ENCODE measurements at regions not wholly inside any gene's neighbourhood (a gene's known extent, or its start where the extent isn't known, plus 50 kb on each side); places are given as distances from the start of the nearest gene placed in this dataset.

DNA sequence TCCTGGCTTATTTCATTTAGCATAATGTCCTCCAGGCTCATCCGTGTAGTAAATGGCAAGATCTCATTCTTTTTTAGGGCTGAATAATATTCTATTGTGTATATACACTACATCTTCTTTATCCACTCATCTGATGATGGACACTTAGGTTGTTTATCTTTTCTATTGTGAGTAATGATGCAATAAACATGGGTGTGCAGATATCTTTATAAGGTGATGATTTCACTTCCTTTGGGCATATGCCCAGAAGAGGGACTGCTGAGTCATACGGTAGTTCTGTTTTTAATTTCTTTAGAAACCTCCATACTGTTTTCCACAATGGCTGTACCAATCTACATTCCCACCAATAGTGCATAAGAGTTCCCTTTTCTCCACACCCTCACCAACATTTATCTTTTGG is 317.6 kb upstream of the CNKSR2 start:
- H3K4me1 ChIP-seq: no peaks in the 10 kb centered on the region
- TF ChIP-seq, protein P1, sequence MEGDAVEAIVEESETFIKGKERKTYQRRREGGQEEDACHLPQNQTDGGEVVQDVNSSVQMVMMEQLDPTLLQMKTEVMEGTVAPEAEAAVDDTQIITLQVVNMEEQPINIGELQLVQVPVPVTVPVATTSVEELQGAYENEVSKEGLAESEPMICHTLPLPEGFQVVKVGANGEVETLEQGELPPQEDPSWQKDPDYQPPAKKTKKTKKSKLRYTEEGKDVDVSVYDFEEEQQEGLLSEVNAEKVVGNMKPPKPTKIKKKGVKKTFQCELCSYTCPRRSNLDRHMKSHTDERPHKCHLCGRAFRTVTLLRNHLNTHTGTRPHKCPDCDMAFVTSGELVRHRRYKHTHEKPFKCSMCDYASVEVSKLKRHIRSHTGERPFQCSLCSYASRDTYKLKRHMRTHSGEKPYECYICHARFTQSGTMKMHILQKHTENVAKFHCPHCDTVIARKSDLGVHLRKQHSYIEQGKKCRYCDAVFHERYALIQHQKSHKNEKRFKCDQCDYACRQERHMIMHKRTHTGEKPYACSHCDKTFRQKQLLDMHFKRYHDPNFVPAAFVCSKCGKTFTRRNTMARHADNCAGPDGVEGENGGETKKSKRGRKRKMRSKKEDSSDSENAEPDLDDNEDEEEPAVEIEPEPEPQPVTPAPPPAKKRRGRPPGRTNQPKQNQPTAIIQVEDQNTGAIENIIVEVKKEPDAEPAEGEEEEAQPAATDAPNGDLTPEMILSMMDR (IDR thresholded peaks at IDR 0.05): no peak
- DNase-seq (no peak), ATAC-seq (no peak)
- no peak overlapping the region for H3K4me3 ChIP-seq
- H3K36me3 ChIP-seq: no peaks in the 10 kb centered on the region
- intact Hi-C loops (cut with DNase I): no loop called here
- H3K27ac ChIP-seq: no peak overlapping the region
- H3K9me3 ChIP-seq: no peaks in the 10 kb centered on the region
- no peaks in the 10 kb centered on the region for H3K27me3 ChIP-seq

GRCh38 chrX:21047034-21047455 is 327.2 kb upstream of the CNKSR2 start:
- Histone ChIP-seq H3K4me1 (no peaks in the 10 kb centered on the region), H3K27me3 (no peaks in the 10 kb centered on the region), H3K36me3 (no peaks in the 10 kb centered on the region), H3K9me3 (no peaks in the 10 kb centered on the region), H3K27ac (no peak overlapping the region), H3K4me3 (no peak overlapping the region)
- TF ChIP-seq, protein P1 (IDR thresholded peaks at IDR 0.05): no peak
- ATAC-seq (no peak), DNase-seq (no peak)
- intact Hi-C loops (cut with DNase I): no loop called here

DNA sequence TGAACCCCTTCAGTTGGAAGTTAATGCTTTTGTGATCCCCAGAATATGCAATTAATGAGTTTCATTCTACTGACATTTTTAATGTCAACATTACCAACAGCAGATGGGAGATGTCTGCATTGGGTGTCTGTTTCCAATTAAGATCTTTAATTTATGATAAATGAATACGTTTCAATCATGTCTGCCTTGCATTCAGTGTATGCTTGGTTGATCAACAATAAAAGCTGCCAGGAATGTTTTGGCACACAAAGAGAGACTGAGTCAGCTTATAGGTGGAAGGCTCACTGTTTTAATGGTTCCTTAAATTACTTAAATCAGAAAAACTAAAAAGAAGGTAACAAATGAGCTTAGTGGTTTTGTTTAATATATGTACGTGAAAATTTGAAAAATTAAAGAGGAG is 359.9 kb upstream of the CNKSR2 start:
- H3K4me1 ChIP-seq: no peaks in the 10 kb centered on the region
- TF ChIP-seq, protein P1 (IDR thresholded peaks at IDR 0.05): no peak
- no peaks in the 10 kb centered on the region for H3K36me3 ChIP-seq
- intact Hi-C loops (cut with DNase I): no loop called here
- DNase-seq (no peak), ATAC-seq (no peak)
- H3K27ac ChIP-seq: no peak overlapping the region
- H3K4me3 ChIP-seq: no peak overlapping the region
- no peaks in the 10 kb centered on the region for H3K27me3 ChIP-seq
- H3K9me3 ChIP-seq: no peaks in the 10 kb centered on the region

DNA sequence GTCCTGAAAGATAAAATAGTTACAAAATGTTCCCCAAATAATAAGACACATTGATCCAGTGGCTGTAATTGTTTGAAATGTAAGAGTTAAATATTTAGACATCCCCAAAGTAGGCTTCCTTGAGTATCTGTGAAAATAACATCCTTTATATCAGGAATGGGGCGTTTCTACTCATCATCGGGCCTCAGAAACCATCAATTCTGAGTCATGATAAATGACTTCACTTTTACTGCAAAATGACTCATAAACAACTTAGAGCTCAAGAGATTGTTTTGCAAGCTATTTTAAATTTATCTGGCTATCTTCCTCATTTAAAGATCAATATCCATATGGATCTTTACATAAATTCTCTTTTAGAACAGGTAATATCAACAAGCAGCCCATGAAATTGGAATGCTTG is 369.4 kb upstream of the CNKSR2 start:
- no peak for DNase-seq

DNA sequence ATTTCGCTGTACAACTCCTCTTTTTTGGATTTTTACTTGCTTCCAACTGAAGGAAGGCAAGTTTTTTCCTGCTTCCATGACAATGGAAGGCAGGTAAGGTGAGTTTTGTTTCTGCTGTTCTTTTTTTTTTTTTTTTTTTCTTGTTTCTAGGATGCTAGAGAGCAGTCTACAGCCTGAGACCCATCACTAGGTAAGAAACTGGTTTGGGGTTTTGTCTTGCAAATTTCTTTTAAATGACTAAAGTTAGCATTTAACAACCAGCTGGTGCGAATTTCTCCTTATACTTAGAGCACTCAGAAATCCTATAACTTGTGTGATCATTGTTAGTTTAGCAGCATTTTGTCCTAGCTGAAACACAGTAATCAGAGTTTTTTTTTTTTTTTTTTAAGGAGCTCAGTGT is 378.4 kb upstream of the CNKSR2 start:
- ATAC-seq: no peak

More for the DNA sequence above, 369.4 kb upstream of the CNKSR2 start:
- no peaks in the 10 kb centered on the region for H3K27me3 ChIP-seq
- H3K4me3 ChIP-seq: no peak overlapping the region
- intact Hi-C loops (cut with DNase I): no loop called here
- H3K27ac ChIP-seq: no peak overlapping the region
- no peaks in the 10 kb centered on the region for H3K9me3 ChIP-seq
- H3K36me3 ChIP-seq: no peaks in the 10 kb centered on the region
- TF ChIP-seq, protein P1 (IDR thresholded peaks at IDR 0.05): no peak
- H3K4me1 ChIP-seq: no peaks in the 10 kb centered on the region
- ATAC-seq: no peak

More for the DNA sequence above, 378.4 kb upstream of the CNKSR2 start:
- Histone ChIP-seq H3K27ac (no peak overlapping the region), H3K36me3 (no peaks in the 10 kb centered on the region), H3K27me3 (no peaks in the 10 kb centered on the region), H3K9me3 (no peaks in the 10 kb centered on the region), H3K4me3 (no peak overlapping the region), H3K4me1 (no peaks in the 10 kb centered on the region)
- DNase-seq: no peak
- intact Hi-C loops (cut with DNase I): no loop called here
- TF ChIP-seq, protein P1 (IDR thresholded peaks at IDR 0.05): no peak

All from upper lobe of right lung (tissue), 1 donor.